ENCODE measurements at regions not wholly inside any gene's neighbourhood (a gene's known extent, or its start where the extent isn't known, plus 50 kb on each side); places are given as distances from the start of the nearest gene placed in this dataset.
"Not testable (repeated sequence)": the region's sequence is repeated elsewhere in the genome, so short reads cannot be mapped to it uniquely, and the experiment has no call there.

DNA sequence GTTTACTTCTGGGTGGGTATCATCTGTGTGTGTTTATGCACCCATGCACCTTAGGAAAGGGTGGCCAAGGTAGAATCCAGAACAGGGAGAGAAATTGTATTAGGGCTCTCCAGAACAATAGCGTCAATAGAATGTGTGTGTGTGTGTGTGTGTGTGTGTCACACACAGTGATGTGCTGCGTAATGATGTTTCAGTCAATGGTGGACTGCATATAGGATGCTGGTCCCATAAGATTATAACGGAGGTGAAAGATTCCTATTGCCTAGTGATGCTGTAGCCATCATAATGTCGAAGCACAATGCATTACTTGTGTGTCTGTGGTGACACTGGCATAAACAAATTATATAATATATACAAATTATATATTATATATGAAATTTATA is 69.3 kb upstream of the PRR23C start:
- no peak for DNase-seq (ENCODE audit: low read depth)

DNA sequence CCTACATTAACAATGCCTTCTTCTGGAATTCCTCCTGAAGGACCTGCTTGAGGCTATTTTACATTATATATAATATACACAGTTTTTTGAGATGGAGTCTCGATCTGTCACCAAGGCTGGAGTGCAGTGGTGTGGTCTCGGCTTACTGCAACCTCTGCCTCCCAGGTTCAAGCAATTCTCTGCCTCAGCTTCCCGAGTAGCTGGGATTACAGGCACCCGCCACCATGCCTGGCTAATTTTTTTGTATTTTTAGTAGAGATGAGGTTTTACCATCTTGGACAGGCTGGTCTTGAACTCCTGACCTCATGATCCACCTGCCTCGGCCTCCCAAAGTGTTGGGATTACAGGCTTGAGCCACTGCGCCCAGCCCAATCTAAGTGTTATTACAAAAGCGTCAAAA is 71.9 kb upstream of the PRR23C start:
- DNase-seq (ENCODE audit: low read depth): not testable (repeated sequence)

DNA sequence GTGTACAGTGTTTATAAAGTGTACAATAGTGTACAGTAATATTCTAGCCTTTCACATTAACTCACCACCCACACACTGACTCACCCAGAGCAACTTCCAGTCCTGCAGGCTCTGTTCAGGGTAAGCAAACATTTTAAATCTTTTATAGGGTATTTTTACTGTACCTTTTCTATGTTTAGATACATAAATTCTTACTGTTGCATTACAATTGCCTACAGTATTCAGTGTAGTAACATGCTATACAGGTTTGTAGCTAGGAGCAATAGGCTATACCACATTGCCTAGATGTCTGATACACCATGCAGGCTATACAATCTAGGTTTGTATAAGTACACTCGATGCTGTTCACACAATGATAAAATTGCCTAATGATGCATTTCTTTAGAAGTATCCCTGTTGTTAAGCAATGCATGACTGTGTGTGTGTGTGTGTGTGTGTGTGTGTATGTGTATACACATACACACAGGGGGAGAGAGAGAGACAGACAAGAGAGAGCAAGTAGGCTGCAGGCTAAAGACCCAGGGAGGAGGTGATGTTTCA is 72.5 kb upstream of the PRR23C start:
- peak; percentile 54 for DNase-seq (ENCODE audit: low read depth)

DNA sequence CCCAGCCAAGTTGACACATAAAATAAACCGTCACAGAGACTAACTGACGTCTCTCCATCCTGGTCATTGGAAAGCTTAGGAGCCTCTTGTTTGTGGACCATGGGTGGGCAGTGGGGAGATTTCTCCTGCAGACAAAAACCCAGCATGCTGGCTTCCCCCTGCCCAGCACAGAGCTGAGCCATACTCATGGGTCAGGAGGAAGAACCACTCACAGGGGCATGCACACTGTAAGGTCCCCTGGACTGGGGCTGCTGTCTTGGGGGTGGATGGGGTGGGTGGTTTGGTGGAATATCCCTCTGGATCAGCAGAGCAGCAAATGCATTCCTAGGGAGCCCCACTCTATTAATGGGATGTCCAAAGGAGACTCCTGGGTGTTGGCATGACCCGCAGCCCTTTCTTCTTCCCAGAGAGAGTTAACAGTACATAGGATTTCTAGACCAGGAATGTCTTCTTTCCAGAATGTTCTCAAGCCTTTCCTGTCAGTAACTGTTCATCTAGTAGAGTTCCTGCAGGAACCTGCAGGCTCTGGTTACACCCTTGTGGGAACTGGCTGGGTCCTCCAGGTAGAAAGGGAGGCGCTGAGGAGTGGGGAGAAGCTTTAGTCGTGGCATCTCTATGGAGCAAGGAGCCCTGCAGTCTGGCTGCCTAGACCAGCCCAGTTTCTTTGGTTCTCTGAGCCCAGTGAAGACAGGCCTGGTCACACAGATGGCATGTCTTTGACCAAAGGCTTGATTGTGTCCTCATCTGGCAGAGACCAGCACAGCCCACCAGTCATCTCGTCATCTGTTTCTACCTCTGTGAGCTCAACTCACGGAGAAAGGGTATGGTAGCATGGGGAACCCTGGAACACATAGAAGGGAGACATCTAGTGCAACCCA is 73.4 kb upstream of the PRR23C start:
- DNase-seq (ENCODE audit: low read depth): no peak

DNA sequence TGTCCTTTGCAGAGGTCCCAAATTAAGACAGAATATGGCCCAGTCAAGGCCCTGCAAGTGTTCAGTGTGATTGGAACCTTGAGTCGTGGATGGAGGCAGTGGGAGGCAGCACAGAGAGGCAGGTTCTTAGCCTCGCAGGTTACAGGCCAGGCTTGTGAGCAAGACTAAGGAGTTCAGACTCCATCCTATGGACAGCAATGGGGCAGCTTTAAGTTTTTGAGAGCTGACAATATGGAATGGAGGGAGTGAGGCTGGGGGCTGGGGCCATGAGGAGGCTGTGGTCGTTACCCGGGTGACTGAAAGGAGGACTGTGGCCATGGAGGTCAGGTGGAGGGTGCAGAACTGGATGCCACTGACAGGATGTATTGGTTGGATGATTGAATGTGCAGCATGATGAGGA is 74.1 kb upstream of the PRR23C start:
- DNase-seq (ENCODE audit: low read depth): no peak

GRCh38 chr3:139119331-139120025 is 74.8 kb upstream of the PRR23C start:
- no peak for DNase-seq (ENCODE audit: low read depth)

DNA sequence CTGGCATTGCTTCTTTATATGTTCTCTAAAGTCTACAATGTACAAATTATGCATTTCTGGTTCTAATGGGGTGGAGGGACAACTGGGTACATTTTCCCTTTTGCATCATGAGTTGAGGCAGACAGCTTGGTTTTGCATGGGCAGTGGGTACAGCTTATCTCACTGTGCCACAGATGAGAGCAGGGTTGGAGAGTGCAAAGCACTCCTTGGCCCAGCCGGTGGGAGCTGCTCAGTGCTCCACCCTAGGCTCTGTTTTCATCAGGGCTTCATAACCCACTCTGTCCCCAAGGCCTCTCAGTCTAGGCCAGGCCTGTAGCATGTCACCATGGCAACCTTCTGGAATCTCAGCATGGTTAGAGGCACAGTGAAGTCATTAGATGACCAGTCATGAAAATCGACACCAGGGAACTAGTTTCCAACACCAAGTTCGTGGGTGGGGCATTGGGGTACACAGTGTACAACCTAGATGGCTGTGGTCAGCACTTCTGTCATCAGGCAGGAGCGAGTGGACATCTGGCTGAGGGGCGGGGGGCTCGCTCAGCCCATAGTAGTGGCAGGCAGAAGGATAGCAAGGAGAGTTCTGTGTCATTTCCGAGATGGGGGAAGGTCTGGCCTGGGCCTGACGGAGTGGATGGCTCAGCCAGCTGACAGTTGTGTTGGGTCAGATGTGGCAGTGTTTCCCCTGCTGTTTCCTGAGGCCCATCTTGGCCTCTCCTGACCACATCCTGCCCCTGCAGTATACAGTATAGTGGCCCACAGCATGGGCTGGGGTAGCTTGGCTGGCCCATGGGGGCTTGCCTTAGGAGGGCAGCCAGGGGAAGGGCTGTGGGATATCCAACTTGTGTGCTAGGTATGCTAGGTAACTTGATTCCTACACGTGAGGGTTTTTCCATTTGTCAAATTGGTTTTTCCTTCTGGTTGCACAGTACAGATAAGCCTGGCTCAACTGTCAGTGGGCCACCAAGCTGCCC is 75.7 kb upstream of the PRR23C start:
- peak; percentile 58 for DNase-seq (ENCODE audit: low read depth)

- peak; percentile 94 for DNase-seq (ENCODE audit: low read depth)
Measured at GRCh38 chr3:139121513-139122220, 77.0 kb upstream of the PRR23C start.

- DNase-seq (ENCODE audit: low read depth): peak; percentile 90
Measured at GRCh38 chr3:139122221-139122581, 77.5 kb upstream of the PRR23C start.

DNA sequence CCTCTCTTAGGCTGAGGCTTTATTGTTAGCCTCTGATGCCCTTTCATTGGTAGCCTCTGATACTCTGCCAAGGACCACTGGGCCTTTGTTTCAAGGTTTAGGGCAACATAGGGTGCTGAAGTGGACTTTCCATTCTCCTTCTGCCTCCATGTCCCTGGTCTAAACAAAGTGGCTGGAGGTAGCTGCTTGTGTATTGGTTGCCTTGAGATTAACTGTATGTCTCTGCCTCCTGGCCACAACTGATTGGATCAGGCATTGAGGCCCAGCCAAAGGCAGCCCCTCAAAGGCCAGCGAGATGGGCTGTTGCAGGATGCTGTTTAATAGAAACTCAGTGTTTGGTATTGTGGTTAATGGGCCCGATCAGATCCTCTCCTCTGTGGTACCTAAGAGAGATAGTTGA is 77.9 kb upstream of the PRR23C start:
- no peak for DNase-seq (ENCODE audit: low read depth)

DNA sequence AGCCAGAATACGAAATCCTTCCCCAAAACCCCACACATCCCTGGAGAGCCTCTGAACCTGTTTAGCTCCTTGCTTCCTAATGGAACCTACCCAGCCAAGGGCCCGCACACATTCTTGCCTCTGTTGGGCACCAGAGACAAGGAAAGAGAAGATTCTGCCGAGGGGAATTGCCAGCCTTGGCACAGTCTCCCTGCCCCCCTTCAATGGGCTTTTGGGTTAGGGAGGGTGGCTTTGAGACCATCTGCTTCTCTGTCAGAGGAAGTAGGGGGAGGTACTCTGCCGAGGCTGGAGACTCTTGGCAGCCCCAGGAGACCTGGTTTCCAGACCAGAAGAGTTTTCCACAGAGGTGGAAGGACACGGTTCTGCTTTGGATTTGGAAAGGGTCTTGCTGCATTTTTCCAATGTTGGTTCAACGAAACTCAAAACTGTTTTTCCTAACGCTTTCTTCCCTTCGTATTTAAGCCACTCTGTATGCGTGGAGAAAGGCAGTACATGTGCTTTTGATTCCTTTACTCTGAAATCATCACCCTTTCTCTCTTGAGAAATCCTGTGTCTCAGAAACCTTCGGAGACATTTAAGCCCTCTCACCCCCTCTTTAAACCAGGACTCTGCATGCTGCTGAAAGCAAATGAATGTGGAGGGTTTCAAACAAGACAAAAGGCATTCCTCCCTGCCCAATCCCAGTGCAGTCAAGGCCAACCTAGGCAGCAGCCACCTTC is 78.8 kb upstream of the PRR23C start:
- peak; percentile 27 for DNase-seq (ENCODE audit: low read depth)

GRCh38 chr3:139124197-139124596 is 79.5 kb upstream of the PRR23C start:
- no peak for DNase-seq (ENCODE audit: low read depth)

GRCh38 chr3:139127101-139127500 is 82.4 kb upstream of the PRR23C start:
- peak; percentile 83 for DNase-seq (ENCODE audit: low read depth)

- not testable (repeated sequence) for DNase-seq (ENCODE audit: low read depth)
Measured at GRCh38 chr3:139127629-139128028, 82.9 kb upstream of the PRR23C start.

GRCh38 chr3:139128803-139129202 is 84.1 kb upstream of the PRR23C start:
- DNase-seq (ENCODE audit: low read depth): peak; percentile 50

GRCh38 chr3:139129892-139130291 is 85.2 kb upstream of the PRR23C start:
- DNase-seq (ENCODE audit: low read depth): no peak

DNA sequence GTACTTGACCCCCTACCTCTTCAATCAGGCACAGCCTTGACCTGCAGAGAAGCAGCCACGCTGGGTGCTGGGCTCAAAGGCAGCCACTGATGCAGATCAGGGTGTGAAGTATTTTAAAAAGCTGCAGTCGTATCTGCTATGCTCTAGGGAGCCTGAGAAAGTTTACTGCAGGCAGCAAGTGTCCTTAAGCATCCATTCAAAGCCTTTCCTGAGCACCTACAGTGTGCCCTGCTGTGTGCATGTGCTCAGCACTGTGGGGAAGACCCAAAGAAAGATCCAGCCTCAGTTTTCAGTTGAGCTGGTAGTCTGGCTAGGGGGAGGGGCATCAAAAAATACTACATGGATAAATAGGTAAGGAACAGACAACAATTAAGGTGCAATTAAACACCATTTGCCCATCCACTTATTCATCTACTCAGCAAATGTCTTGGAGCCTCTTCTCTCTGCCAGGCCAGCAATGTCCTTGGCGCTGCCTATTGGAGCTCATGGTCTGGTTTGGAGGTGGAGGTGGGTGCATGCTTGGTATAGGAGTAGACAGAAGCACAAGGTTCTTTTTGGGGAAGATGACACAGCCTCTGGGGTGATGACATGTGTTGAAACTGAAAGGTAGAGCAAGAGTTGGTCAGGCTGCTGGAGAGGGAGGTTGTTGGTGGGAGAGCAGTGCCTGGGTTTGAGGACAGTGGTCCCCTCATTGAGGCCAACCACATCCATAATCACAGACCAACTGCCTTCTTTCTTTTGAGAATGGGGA is 85.9 kb upstream of the PRR23C start:
- DNase-seq (ENCODE audit: low read depth): no peak

- DNase-seq (ENCODE audit: low read depth): no peak
Measured at GRCh38 chr3:139131951-139132350, 87.3 kb upstream of the PRR23C start.

DNA sequence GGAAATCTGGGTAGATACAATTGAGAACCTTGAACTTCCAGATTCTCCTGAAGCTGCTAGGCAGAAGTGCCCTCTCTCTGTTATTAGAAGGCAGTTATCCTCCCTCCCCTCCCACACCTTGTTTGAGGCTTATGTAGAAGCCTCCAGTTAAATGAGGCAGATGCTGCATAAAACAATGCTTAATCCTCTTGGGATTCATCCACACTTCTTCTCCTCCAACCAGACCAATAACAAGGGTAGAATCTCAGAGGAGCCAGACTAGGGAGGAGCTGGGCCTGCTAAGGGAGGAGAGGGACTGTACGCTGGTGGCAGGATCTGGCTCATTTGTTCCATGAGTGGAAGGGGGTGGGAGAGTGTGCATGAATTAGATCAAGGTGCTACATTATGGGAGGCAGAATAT is 88.3 kb upstream of the PRR23C start:
- DNase-seq (ENCODE audit: low read depth): no peak
